Esophagus muscularis mucosa (tissue), 4 donors: ENCODE measurements at regions not wholly inside any gene's neighbourhood (a gene's known extent, or its start where the extent isn't known, plus 50 kb on each side); places are given as distances from the start of the nearest gene placed in this dataset.
"Not testable (repeated sequence)": the region's sequence is repeated elsewhere in the genome, so short reads cannot be mapped to it uniquely, and the experiment has no call there.

Experiments
- DNase-seq: peaks from one replicate; pipeline ENCODE4 v3.0.0-alpha.2; 2017; ENCODE audit errors: extremely low spot score
- H3K27ac ChIP-seq, 4 donors: fragments of 200-600 bp; sonication (generic); replicated peaks in 1 of 4; 1 replicate in 3 of 4; 2 replicates in 1 of 4; pipeline ENCODE4 v1.5.1; 2016 to 2019; ENCODE audit warnings: mild to moderate bottlenecking in 1 of 4
- H3K27me3 ChIP-seq, 4 donors: fragments of 200-600 bp; sonication (generic); one replicate each; pipeline versions ENCODE4 v1.5.1 to v1.6.0; 2016 to 2019
- H3K36me3 ChIP-seq, 4 donors: fragments of 200-600 bp; sonication (generic); one replicate each; pipeline ENCODE4 v1.5.1; 2016 to 2019
- H3K4me1 ChIP-seq, 4 donors: fragments of 200-600 bp; sonication (generic); one replicate each; pipeline ENCODE4 v1.5.1; 2016 to 2019
- H3K4me3 ChIP-seq, 4 donors: fragments of 200-600 bp; sonication (generic); 1 replicate in 2 of 4; 2 replicates in 2 of 4; pipeline ENCODE4 v1.5.1; 2016 to 2019; ENCODE audit warnings: mild to moderate bottlenecking in 4 of 4, moderate library complexity in 1 of 4
- H3K9me3 ChIP-seq, 4 donors: fragments of 200-600 bp; sonication (generic); 1 replicate in 3 of 4; 2 replicates in 1 of 4; pipeline ENCODE4 v1.5.1; 2016 to 2019
- CTCF ChIP-seq, 3 experiments: fragments of 200-600 bp in 2 of 3; fragments of 450-650 bp in 1 of 3; sonication (generic) in 2 of 3; IDR thresholded peaks; one replicate each; pipeline ENCODE4 v1.5.1; 2017 to 2019; ENCODE audit warnings: antibody characterized with exemption in 3 of 3, mild to moderate bottlenecking in 2 of 3, moderate library complexity in 1 of 3
- EP300 ChIP-seq: sonication (generic); formaldehyde crosslinking; IDR thresholded peaks from one replicate; pipeline ENCODE4 v1.6.1; 2017; ENCODE audit warnings: antibody characterized with exemption
- POLR2A ChIP-seq: fragments of 450-650 bp; IDR thresholded peaks from one replicate; pipeline ENCODE4 v1.6.1; 2017; ENCODE audit warnings: antibody characterized with exemption, moderate library complexity, mild to moderate bottlenecking, low read depth
- POLR2AphosphoS5 ChIP-seq, 2 donors: sonication (generic); formaldehyde crosslinking; IDR thresholded peaks; one replicate each; pipeline ENCODE4 v1.6.1; 2017; ENCODE audit warnings: antibody characterized with exemption in 2 of 2
- WGBS: methylation state at CpG from one replicate; pipeline ENCODE4 v1.1.5; 2018; 5-methylcytosine and 5-hydroxymethylcytosine counted together
- intact Hi-C: fragments of 100-400 bp; cut with DNase I; formaldehyde crosslinking; loops from one replicate; pipeline ENCODE4 v1.15.1; 2023

- DNase-seq = no peak
- H3K27me3 ChIP-seq = no peaks in the 10 kb centered on the region
- WGBS = 46% methylated on average over 9 of the region's 9 CpGs
- TF ChIP-seq EP300 = no peak
- no peak for TF ChIP-seq POLR2AphosphoS5 (IDR thresholded peaks at IDR 0.05)
- no peak for TF ChIP-seq CTCF (IDR thresholded peaks at IDR 0.05)
- TF ChIP-seq POLR2A = no peak
- H3K9me3 ChIP-seq = no peaks in the 10 kb centered on the region
- H3K4me1 ChIP-seq = no peaks in the 10 kb centered on the region
- no peak overlapping the region for H3K27ac ChIP-seq
- H3K36me3 ChIP-seq = no peaks in the 10 kb centered on the region
- intact Hi-C loops = no loop called here
- H3K4me3 ChIP-seq = no peak overlapping the region
Observed at GRCh38 chr19:27955485-27956480, 1257.2 kb downstream of the UQCRFS1 start.

GRCh38 chr19:27942607-27943006 is 1270.3 kb downstream of the UQCRFS1 start:
- H3K27ac ChIP-seq, H3K4me1 ChIP-seq, DNase-seq, H3K36me3 ChIP-seq, H3K4me3 ChIP-seq, H3K27me3 ChIP-seq, intact Hi-C loops: not testable (repeated sequence)
- 69% methylated on average over 4 of the region's 4 CpGs for WGBS
- peaks cover 0 to 11% (median 5%) of the 10 kb centered on the region in 4 donors for H3K9me3 ChIP-seq

- no peak overlapping the region for H3K27ac ChIP-seq
- H3K4me1 ChIP-seq = no peaks in the 10 kb centered on the region
- no peaks in the 10 kb centered on the region for H3K36me3 ChIP-seq
- intact Hi-C loops = no loop called here
- TF ChIP-seq EP300 (no peak), CTCF (IDR thresholded peaks at IDR 0.05) (no peak), POLR2A (no peak), POLR2AphosphoS5 (IDR thresholded peaks at IDR 0.05) (no peak)
- H3K4me3 ChIP-seq = no peak overlapping the region
- DNase-seq = no peak
- no peaks in the 10 kb centered on the region for H3K27me3 ChIP-seq
- no CpG with 5 or more reads among the region's 1 CpG for WGBS
- no peaks in the 10 kb centered on the region for H3K9me3 ChIP-seq
Observed at GRCh38 chr19:27936139-27936538, 1276.8 kb downstream of the UQCRFS1 start.

- DNase-seq = no peak
- Histone ChIP-seq H3K4me1 (no peaks in the 10 kb centered on the region), H3K9me3 (no peaks in the 10 kb centered on the region), H3K27me3 (no peaks in the 10 kb centered on the region), H3K4me3 (no peak overlapping the region), H3K27ac (no peak overlapping the region), H3K36me3 (no peaks in the 10 kb centered on the region)
- intact Hi-C loops = no loop called here
- TF ChIP-seq EP300 (no peak), POLR2A (no peak), CTCF (IDR thresholded peaks at IDR 0.05) (no peak), POLR2AphosphoS5 (IDR thresholded peaks at IDR 0.05) (no peak)
Observed at GRCh38 chr19:27935669-27936068, 1277.3 kb downstream of the UQCRFS1 start.

- DNase-seq = no peak
- H3K36me3 ChIP-seq = no peaks in the 10 kb centered on the region
- intact Hi-C loops = no loop called here
- TF ChIP-seq EP300 (no peak), POLR2A (no peak), CTCF (IDR thresholded peaks at IDR 0.05) (no peak), POLR2AphosphoS5 (IDR thresholded peaks at IDR 0.05) (no peak)
- no peaks in the 10 kb centered on the region for H3K27me3 ChIP-seq
- 81% methylated on average over 3 of the region's 3 CpGs for WGBS
- no peak overlapping the region for H3K4me3 ChIP-seq
- H3K27ac ChIP-seq = no peak overlapping the region
- no peaks in the 10 kb centered on the region for H3K9me3 ChIP-seq
- no peaks in the 10 kb centered on the region for H3K4me1 ChIP-seq
Observed at GRCh38 chr19:27929399-27929798, 1283.6 kb downstream of the UQCRFS1 start.
